Natural killer cell (primary cell): ENCODE measurements at regions not wholly inside any gene's neighbourhood (a gene's known extent, or its start where the extent isn't known, plus 50 kb on each side); places are given as distances from the start of the nearest gene placed in this dataset.

Experiments used
- ATAC-seq, 3 donors: fragments of 150-1000 bp in 2 of 3; fragments of 200-7000 bp in 1 of 3; cut with Tn5 transposase; 1 replicate in 1 of 3; 2 replicates in 2 of 3; pipeline ENCODE4 v1.10.0; 2021; ENCODE audit warnings: mild to moderate bottlenecking in 2 of 3, moderate library complexity in 2 of 3
- DNase-seq, 2 donors: peaks; one replicate each; pipeline versions ENCODE4 v3.0.0 to v3.0.0-alpha.2; 2013 to 2021; ENCODE audit warnings: mixed read lengths in 1 of 2
- H3K27ac ChIP-seq: one replicate; pipeline ENCODE4 v1.5.1; 2013; ENCODE audit warnings: mild to moderate bottlenecking, low read length
- H3K27me3 ChIP-seq: one replicate; pipeline ENCODE4 v1.6.1; 2013; ENCODE audit warnings: low read length; ENCODE audit not compliant: control insufficient read depth, insufficient read depth
- H3K36me3 ChIP-seq: one replicate; pipeline ENCODE4 v1.6.1; 2013; ENCODE audit warnings: low read length; ENCODE audit not compliant: control insufficient read depth, insufficient read depth
- H3K4me1 ChIP-seq: one replicate; pipeline ENCODE4 v1.6.1; 2013; ENCODE audit warnings: low read length; ENCODE audit not compliant: control insufficient read depth, insufficient read depth
- H3K4me3 ChIP-seq: one replicate; pipeline ENCODE4 v1.5.1; 2013; ENCODE audit warnings: low read length
- H3K9me3 ChIP-seq: one replicate; pipeline ENCODE4 v1.6.1; 2013; ENCODE audit warnings: low read length; ENCODE audit not compliant: control insufficient read depth, insufficient read depth
- H3K27ac Mint-ChIP-seq, 2 donors: one replicate each; pipeline ENCODE4 v1.8.0; 2022; ENCODE audit warnings: mild to moderate bottlenecking in 2 of 2, mixed read lengths in 2 of 2, moderate library complexity in 1 of 2
- H3K27me3 Mint-ChIP-seq, 2 donors: one replicate each; pipeline ENCODE4 v1.8.0; 2022; ENCODE audit warnings: low read depth in 2 of 2, mixed read lengths in 2 of 2
- H3K36me3 Mint-ChIP-seq: one replicate; pipeline ENCODE4 v1.8.0; 2022; ENCODE audit warnings: mixed read lengths
- H3K4me1 Mint-ChIP-seq, 2 donors: one replicate each; pipeline ENCODE4 v1.8.0; 2022; ENCODE audit warnings: mixed read lengths in 2 of 2
- H3K4me3 Mint-ChIP-seq: one replicate; pipeline ENCODE4 v1.8.0; 2022; ENCODE audit warnings: mild to moderate bottlenecking, moderate library complexity, mixed read lengths
- H3K9me3 Mint-ChIP-seq, 2 donors: one replicate each; pipeline ENCODE4 v1.8.0; 2022; ENCODE audit warnings: mixed read lengths in 2 of 2
- CTCF ChIP-seq: fragments of 200-600 bp; IDR thresholded peaks from one replicate; pipeline ENCODE4 v1.8.0; 2022; ENCODE audit warnings: antibody characterized with exemption
- WGBS: methylation state at CpG from one replicate; pipeline ENCODE4 v1.1.7; 2013; ENCODE audit warnings: missing lambda C conversion rate; ENCODE audit not compliant: insufficient coverage; 5-methylcytosine and 5-hydroxymethylcytosine counted together
- intact Hi-C: fragments of 100-400 bp; cut with micrococcal nuclease; formaldehyde crosslinking; loops from one replicate; pipeline ENCODE4 v1.14.2; 2022

GRCh38 chr22:44369916-44370801 lies 57.4 kb upstream of the SHISAL1 start:
- peaks cover 3% of the 10 kb centered on the region for H3K27me3 ChIP-seq
- Mint-ChIP-seq H3K36me3 (peaks cover 10% of the 10 kb centered on the region), H3K27ac (no peak overlapping the region), H3K4me1 (no peaks in the 10 kb centered on the region), H3K4me3 (no peak overlapping the region), H3K9me3 (peaks cover 1 to 7% of the 10 kb centered on the region in 2 donors), H3K27me3 (peaks cover 5% of the 10 kb centered on the region in 2 donors)
- no peak for TF ChIP-seq CTCF
- no peaks in the 10 kb centered on the region for H3K36me3 ChIP-seq
- 89% methylated on average over 18 of the region's 18 CpGs for WGBS
- H3K4me1 ChIP-seq: no peaks in the 10 kb centered on the region
- no peak overlapping the region for H3K27ac ChIP-seq
- H3K9me3 ChIP-seq: peaks cover 4% of the 10 kb centered on the region
- DNase-seq (no peak), ATAC-seq (no peak)
- intact Hi-C loops: no loop called here
- H3K4me3 ChIP-seq: no peak overlapping the region

GRCh38 chr22:44369293-44369661 lies 56.5 kb upstream of the SHISAL1 start:
- DNase-seq (no peak), ATAC-seq (no peak)
- peaks cover under 1% of the 10 kb centered on the region for H3K9me3 ChIP-seq
- H3K27me3 ChIP-seq: peaks cover 3% of the 10 kb centered on the region
- WGBS: 79% methylated on average over 15 of the region's 15 CpGs
- Mint-ChIP-seq H3K36me3 (peaks cover 1% of the 10 kb centered on the region), H3K27ac (no peak overlapping the region), H3K27me3 (peaks cover 0 to under 1% of the 10 kb centered on the region in 2 donors), H3K4me1 (no peaks in the 10 kb centered on the region), H3K9me3 (peaks cover 0 to 1% of the 10 kb centered on the region in 2 donors), H3K4me3 (no peak overlapping the region)
- intact Hi-C loops: no loop called here
- TF ChIP-seq CTCF: no peak
- H3K4me3 ChIP-seq: no peak overlapping the region
- H3K36me3 ChIP-seq: no peaks in the 10 kb centered on the region
- H3K4me1 ChIP-seq: no peaks in the 10 kb centered on the region
- no peak overlapping the region for H3K27ac ChIP-seq

GRCh38 chr22:44368611-44369292 lies 56.0 kb upstream of the SHISAL1 start:
- DNase-seq (no peak), ATAC-seq (no peak)
- Mint-ChIP-seq H3K27ac (no peak overlapping the region), H3K4me3 (no peak overlapping the region), H3K27me3 (no peaks in the 10 kb centered on the region), H3K36me3 (no peaks in the 10 kb centered on the region), H3K4me1 (no peaks in the 10 kb centered on the region), H3K9me3 (no peaks in the 10 kb centered on the region)
- WGBS: 90% methylated on average over 16 of the region's 16 CpGs
- no peaks in the 10 kb centered on the region for H3K27me3 ChIP-seq
- no peak overlapping the region for H3K4me3 ChIP-seq
- no peak overlapping the region for H3K27ac ChIP-seq
- no peaks in the 10 kb centered on the region for H3K9me3 ChIP-seq
- no peaks in the 10 kb centered on the region for H3K36me3 ChIP-seq
- H3K4me1 ChIP-seq: no peaks in the 10 kb centered on the region
- TF ChIP-seq CTCF: no peak
- intact Hi-C loops: no loop called here
